ENCODE measurements at regions not wholly inside any gene's neighbourhood (a gene's known extent, or its start where the extent isn't known, plus 50 kb on each side); places are given as distances from the start of the nearest gene placed in this dataset.

DNA sequence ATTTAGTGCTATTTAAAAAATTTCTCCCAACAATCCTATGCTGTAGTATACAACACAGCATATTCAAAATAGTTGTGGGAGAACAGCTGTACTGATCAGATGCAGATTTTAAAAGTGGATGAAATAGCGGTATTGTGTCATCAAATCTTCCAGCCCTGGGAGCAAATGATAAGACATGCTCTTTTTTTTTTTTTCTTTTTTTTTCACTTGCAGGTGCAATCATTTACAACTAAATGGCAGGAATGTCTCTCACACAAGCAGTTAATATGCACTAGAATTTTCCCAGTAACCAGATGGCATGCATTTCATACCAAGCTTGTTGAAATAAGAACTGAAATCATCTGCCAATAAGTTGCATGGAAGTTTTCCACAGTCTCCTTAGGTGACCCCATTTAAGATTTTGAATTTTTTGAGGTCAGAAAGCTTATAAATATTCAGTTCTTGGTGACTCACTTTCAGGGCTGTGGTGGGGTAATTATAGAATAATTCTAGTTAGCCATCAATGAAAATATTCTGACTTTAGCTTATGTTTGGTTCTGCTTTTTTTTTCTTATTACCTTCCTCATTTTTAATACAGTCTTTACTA is 623.9 kb upstream of the NR5A2 start:
- TF ChIP-seq TAF1 (IDR thresholded peaks at IDR 0.05; ENCODE audit: low read depth) (no peak), POLR2AphosphoS5 (IDR thresholded peaks at IDR 0.05) (no peak), MXI1 (conservative IDR thresholded peaks at IDR 0.05; ENCODE audit: poor library complexity, severe bottlenecking) (no peak), SMC3 (conservative IDR thresholded peaks at IDR 0.05; ENCODE audit: poor library complexity) (no peak), EZH2 (IDR thresholded peaks at IDR 0.05; ENCODE audit: borderline replicate concordance, insufficient read depth, low read length, poor library complexity, severe bottlenecking) (no peak), RAD21 (conservative IDR thresholded peaks at IDR 0.05) (no peak), EP300 (conservative IDR thresholded peaks at IDR 0.05; ENCODE audit: poor library complexity, severe bottlenecking) (no peak)
- TF ChIP-seq, protein P1, sequence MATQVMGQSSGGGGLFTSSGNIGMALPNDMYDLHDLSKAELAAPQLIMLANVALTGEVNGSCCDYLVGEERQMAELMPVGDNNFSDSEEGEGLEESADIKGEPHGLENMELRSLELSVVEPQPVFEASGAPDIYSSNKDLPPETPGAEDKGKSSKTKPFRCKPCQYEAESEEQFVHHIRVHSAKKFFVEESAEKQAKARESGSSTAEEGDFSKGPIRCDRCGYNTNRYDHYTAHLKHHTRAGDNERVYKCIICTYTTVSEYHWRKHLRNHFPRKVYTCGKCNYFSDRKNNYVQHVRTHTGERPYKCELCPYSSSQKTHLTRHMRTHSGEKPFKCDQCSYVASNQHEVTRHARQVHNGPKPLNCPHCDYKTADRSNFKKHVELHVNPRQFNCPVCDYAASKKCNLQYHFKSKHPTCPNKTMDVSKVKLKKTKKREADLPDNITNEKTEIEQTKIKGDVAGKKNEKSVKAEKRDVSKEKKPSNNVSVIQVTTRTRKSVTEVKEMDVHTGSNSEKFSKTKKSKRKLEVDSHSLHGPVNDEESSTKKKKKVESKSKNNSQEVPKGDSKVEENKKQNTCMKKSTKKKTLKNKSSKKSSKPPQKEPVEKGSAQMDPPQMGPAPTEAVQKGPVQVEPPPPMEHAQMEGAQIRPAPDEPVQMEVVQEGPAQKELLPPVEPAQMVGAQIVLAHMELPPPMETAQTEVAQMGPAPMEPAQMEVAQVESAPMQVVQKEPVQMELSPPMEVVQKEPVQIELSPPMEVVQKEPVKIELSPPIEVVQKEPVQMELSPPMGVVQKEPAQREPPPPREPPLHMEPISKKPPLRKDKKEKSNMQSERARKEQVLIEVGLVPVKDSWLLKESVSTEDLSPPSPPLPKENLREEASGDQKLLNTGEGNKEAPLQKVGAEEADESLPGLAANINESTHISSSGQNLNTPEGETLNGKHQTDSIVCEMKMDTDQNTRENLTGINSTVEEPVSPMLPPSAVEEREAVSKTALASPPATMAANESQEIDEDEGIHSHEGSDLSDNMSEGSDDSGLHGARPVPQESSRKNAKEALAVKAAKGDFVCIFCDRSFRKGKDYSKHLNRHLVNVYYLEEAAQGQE (IDR thresholded peaks at IDR 0.05; ENCODE audit: borderline replicate concordance) = no peak
- TF ChIP-seq, protein P2, sequence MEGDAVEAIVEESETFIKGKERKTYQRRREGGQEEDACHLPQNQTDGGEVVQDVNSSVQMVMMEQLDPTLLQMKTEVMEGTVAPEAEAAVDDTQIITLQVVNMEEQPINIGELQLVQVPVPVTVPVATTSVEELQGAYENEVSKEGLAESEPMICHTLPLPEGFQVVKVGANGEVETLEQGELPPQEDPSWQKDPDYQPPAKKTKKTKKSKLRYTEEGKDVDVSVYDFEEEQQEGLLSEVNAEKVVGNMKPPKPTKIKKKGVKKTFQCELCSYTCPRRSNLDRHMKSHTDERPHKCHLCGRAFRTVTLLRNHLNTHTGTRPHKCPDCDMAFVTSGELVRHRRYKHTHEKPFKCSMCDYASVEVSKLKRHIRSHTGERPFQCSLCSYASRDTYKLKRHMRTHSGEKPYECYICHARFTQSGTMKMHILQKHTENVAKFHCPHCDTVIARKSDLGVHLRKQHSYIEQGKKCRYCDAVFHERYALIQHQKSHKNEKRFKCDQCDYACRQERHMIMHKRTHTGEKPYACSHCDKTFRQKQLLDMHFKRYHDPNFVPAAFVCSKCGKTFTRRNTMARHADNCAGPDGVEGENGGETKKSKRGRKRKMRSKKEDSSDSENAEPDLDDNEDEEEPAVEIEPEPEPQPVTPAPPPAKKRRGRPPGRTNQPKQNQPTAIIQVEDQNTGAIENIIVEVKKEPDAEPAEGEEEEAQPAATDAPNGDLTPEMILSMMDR (IDR thresholded peaks at IDR 0.05; ENCODE audit: poor library complexity, severe bottlenecking) = no peak
- Histone ChIP-seq H4K20me1 (ENCODE audit: insufficient read depth) (no peaks in the 10 kb centered on the region), H3K9me3 (ENCODE audit: low read length) (no peaks in the 10 kb centered on the region), H3F3A (ENCODE audit: insufficient read depth, low read length, poor library complexity, severe bottlenecking) (no peaks in the 10 kb centered on the region), H3K4me2 (ENCODE audit: low read length) (no peak overlapping the region), H3K27me3 (ENCODE audit: insufficient read depth, low read depth, low read length) (no peaks in the 10 kb centered on the region), H3K36me3 (ENCODE audit: insufficient read depth, low read length) (no peaks in the 10 kb centered on the region), H3K27ac (ENCODE audit: low read length) (no peak overlapping the region), H3K9ac (ENCODE audit: low read length) (no peak overlapping the region), H3K9me2 (ENCODE audit: insufficient read depth, low read length) (no peaks in the 10 kb centered on the region), H3K79me2 (replicated peaks; ENCODE audit: insufficient read depth, low read length) (no peaks in the 10 kb centered on the region), H2AFZ (ENCODE audit: low read depth, low read length) (no peak overlapping the region), H3K4me3 (ENCODE audit: low read length) (no peak overlapping the region)

DNA sequence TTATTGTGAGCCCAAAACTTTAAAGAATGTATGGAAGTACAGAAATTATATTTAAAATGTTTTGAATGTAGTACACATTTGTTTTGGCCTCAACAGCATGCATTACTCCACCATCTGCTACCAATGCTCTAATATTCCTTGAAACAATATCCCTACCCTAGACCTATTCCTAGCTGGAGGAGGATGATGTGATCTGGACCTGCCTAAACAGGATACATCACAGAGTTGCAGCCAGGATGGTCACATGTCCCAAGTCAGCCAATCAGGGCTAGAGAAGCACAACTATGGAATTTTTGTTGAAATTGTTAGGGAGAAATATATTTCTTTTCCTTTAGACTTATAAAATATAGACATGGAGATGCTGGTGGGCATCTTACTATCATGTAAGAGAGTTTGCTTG is 623.3 kb upstream of the NR5A2 start:
- Histone ChIP-seq H3K79me2 (replicated peaks; ENCODE audit: insufficient read depth, low read length) (no peaks in the 10 kb centered on the region), H3K9me2 (ENCODE audit: insufficient read depth, low read length) (no peaks in the 10 kb centered on the region), H3K9me3 (ENCODE audit: low read length) (no peaks in the 10 kb centered on the region), H3K27ac (ENCODE audit: low read length) (no peak overlapping the region), H3K4me3 (ENCODE audit: low read length) (no peak overlapping the region), H3K9ac (ENCODE audit: low read length) (no peak overlapping the region), H2AFZ (ENCODE audit: low read depth, low read length) (no peak overlapping the region), H3K4me2 (ENCODE audit: low read length) (no peak overlapping the region), H3K27me3 (ENCODE audit: insufficient read depth, low read depth, low read length) (no peaks in the 10 kb centered on the region), H3F3A (ENCODE audit: insufficient read depth, low read length, poor library complexity, severe bottlenecking) (no peaks in the 10 kb centered on the region), H4K20me1 (ENCODE audit: insufficient read depth) (no peaks in the 10 kb centered on the region), H3K36me3 (ENCODE audit: insufficient read depth, low read length) (no peaks in the 10 kb centered on the region)
- TF ChIP-seq RAD21 (conservative IDR thresholded peaks at IDR 0.05) (no peak), POLR2AphosphoS5 (IDR thresholded peaks at IDR 0.05) (no peak)

Data from neural cell (in vitro differentiated cells).